H1 (cell line): ENCODE measurements at regions not wholly inside any gene's neighbourhood (a gene's known extent, or its start where the extent isn't known, plus 50 kb on each side); places are given as distances from the start of the nearest gene placed in this dataset.

ENCODE experiments used
- BCL11A ChIP-seq, 2 experiments: IDR thresholded peaks; one replicate each; pipeline ENCODE4 v1.6.1; 2011; ENCODE audit warnings: low read depth in 2 of 2, low read length in 2 of 2, mild to moderate bottlenecking in 2 of 2
- CEBPB ChIP-seq: IDR thresholded peaks from 2 replicates; pipeline ENCODE4 v1.6.1; 2012; ENCODE audit warnings: low read depth, low read length
- NANOG ChIP-seq: IDR thresholded peaks from 2 replicates; pipeline ENCODE4 v1.6.1; 2011; ENCODE audit warnings: low read length, low read depth, mild to moderate bottlenecking, inconsistent platforms; ENCODE audit not compliant: insufficient read depth, poor library complexity, severe bottlenecking
- TAF7 ChIP-seq: optimal IDR thresholded peaks from 2 replicates; pipeline ENCODE3; 2011; ENCODE audit warnings: low read depth, mild to moderate bottlenecking, inconsistent platforms, low read length, moderate library complexity, borderline replicate concordance

DNA sequence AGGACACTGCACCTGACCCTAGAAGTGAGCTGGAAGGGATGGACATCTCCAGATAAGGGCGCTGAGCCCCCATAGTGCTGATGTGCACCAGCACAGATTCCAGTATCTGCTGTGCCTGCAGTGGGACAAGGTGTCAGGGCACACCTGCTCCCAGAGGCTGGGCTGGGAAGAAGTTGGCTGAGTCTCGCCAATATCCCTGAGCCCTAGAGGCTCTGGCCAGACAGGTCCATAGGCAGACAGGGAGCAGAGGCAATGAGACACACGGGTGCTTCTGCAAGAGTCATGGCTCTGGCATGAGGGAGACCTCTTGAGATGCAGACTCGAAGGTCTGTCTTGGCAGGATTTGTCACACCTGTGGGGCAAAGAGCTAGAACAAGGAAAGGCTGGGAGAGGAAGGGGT, 1321.5 kb downstream of the UQCRFS1 start (continued):
- no peak for TF ChIP-seq NANOG
- no peak for TF ChIP-seq TAF7
- TF ChIP-seq BCL11A (IDR thresholded peaks at IDR 0.05; ENCODE audit: low read depth in 2 of 2, low read length in 2 of 2): no peak
- no peak for TF ChIP-seq CEBPB
